Keratinocyte (primary cell): ENCODE measurements at regions not wholly inside any gene's neighbourhood (a gene's known extent, or its start where the extent isn't known, plus 50 kb on each side); places are given as distances from the start of the nearest gene placed in this dataset.

ENCODE experiments used
- DNase-seq: peaks from one replicate; pipeline ENCODE4 v3.0.0-alpha.2; 2011; ENCODE audit warnings: low read depth, missing footprints, low spot score
- FAIRE-seq: peaks from 2 replicates; lab custom pipeline; 2011; peaks lifted over from hg19 to GRCh38; lab: Jason Lieb, UNC
- H2AFZ ChIP-seq: 2 replicates; pipeline ENCODE4 v1.6.0; 2012; ENCODE audit warnings: low read length, control low read depth, inconsistent platforms; ENCODE audit not compliant: control insufficient read depth
- H3K27ac ChIP-seq: 2 replicates; pipeline ENCODE4 v1.5.1; 2011; ENCODE audit warnings: low read length; ENCODE audit not compliant: control insufficient read depth, insufficient read depth
- H3K27me3 ChIP-seq: 3 replicates; pipeline ENCODE4 v1.6.0; 2011; ENCODE audit warnings: low read length; ENCODE audit not compliant: control insufficient read depth, insufficient read depth; ENCODE audit errors: extremely low read depth
- H3K36me3 ChIP-seq, 2 experiments: 2 replicates in 1 of 2; 3 replicates in 1 of 2; pipeline ENCODE4 v1.5.1; 2011; ENCODE audit warnings: low read length in 2 of 2, mild to moderate bottlenecking in 1 of 2; ENCODE audit not compliant: control insufficient read depth in 2 of 2, insufficient read depth in 2 of 2; ENCODE audit errors: extremely low read depth in 1 of 2
- H3K4me1 ChIP-seq: 3 replicates; pipeline ENCODE4 v1.5.1; 2011; ENCODE audit warnings: low read length; ENCODE audit not compliant: control insufficient read depth, insufficient read depth; ENCODE audit errors: extremely low read depth
- H3K4me2 ChIP-seq: 3 replicates; pipeline ENCODE4 v1.6.0; 2011; ENCODE audit warnings: low read depth, low read length; ENCODE audit not compliant: control insufficient read depth, insufficient read depth; ENCODE audit errors: extremely low read depth
- H3K4me3 ChIP-seq, 3 experiments: fragments of 200-600 bp in 1 of 3; sonication (generic) in 1 of 3; 2 replicates in 2 of 3; 3 replicates in 1 of 3; pipeline ENCODE4 v1.5.1; 2011 to 2016; ENCODE audit warnings: low read length in 3 of 3, mild to moderate bottlenecking in 3 of 3, control low read depth in 2 of 3, inconsistent platforms in 1 of 3, low read depth in 1 of 3, mixed read lengths in 1 of 3, mixed run types in 1 of 3, moderate library complexity in 1 of 3; ENCODE audit not compliant: control insufficient read depth in 2 of 3, insufficient read depth in 2 of 3; ENCODE audit errors: extremely low read depth in 1 of 3
- H3K79me2 ChIP-seq: 2 replicates; pipeline ENCODE4 v1.6.0; 2012; ENCODE audit warnings: low read length; ENCODE audit not compliant: control insufficient read depth, insufficient read depth
- H3K9ac ChIP-seq: 3 replicates; pipeline ENCODE4 v1.6.0; 2011; ENCODE audit warnings: low read length; ENCODE audit not compliant: control insufficient read depth, insufficient read depth; ENCODE audit errors: extremely low read depth
- H3K9me1 ChIP-seq: 3 replicates; pipeline ENCODE4 v1.6.0; 2011; ENCODE audit warnings: low read length; ENCODE audit not compliant: control insufficient read depth, insufficient read depth; ENCODE audit errors: extremely low read depth
- H3K9me3 ChIP-seq: 2 replicates; pipeline ENCODE4 v1.5.1; 2012; ENCODE audit warnings: low read depth, low read length; ENCODE audit not compliant: control insufficient read depth
- H4K20me1 ChIP-seq: 3 replicates; pipeline ENCODE4 v1.6.0; 2011; ENCODE audit warnings: low read length; ENCODE audit not compliant: control insufficient read depth, insufficient read depth; ENCODE audit errors: extremely low read depth
- EZH2 ChIP-seq: IDR thresholded peaks from one replicate; pipeline ENCODE4 v1.6.1; 2012; ENCODE audit warnings: inconsistent platforms, mild to moderate bottlenecking, low read length, moderate library complexity
- dilution Hi-C: fragments of 300-500 bp; cut with MboI; formaldehyde crosslinking; loops from one replicate; pipeline ENCODE4 v1.7.0; 2020; ENCODE audit warnings: low sequenced_read_pairs; ENCODE audit not compliant: extremely low pct_ligation_motif_present
- TF ChIP-seq, protein P1 (sequence below), 3 experiments: IDR thresholded peaks in 1 of 3; conservative IDR thresholded peaks in 1 of 3; optimal IDR thresholded peaks in 1 of 3; 2 replicates in 2 of 3; 3 replicates in 1 of 3; pipeline versions ENCODE3 to v1.5.1; 2011; ENCODE audit warnings: low read length in 3 of 3, mild to moderate bottlenecking in 3 of 3, moderate library complexity in 2 of 3, control low read depth in 1 of 3, inconsistent platforms in 1 of 3; ENCODE audit not compliant: insufficient read depth in 2 of 3; ENCODE audit errors: extremely low read depth in 1 of 3

DNA sequence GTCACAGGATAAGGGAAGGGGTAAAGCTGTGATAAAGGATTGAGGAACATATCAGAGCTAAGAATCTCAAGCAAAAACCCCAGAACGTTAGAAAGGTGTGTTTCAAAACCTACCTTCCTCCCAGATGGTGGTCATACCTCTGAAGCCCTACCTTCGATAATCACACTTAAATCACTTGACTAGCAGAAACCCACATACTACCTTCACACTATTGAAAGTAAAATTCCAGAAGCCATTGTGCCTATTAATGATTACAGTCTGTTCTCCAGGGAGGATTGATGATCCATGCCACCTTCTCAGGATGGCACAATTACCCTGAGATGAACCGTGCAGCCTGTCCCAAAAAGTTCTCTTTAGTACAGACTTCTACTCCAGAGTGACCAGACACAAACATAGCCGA is 72.3 kb upstream of the SOX4 start:
- DNase-seq, result no peak
- no peak for TF ChIP-seq EZH2
- TF ChIP-seq, protein P1, sequence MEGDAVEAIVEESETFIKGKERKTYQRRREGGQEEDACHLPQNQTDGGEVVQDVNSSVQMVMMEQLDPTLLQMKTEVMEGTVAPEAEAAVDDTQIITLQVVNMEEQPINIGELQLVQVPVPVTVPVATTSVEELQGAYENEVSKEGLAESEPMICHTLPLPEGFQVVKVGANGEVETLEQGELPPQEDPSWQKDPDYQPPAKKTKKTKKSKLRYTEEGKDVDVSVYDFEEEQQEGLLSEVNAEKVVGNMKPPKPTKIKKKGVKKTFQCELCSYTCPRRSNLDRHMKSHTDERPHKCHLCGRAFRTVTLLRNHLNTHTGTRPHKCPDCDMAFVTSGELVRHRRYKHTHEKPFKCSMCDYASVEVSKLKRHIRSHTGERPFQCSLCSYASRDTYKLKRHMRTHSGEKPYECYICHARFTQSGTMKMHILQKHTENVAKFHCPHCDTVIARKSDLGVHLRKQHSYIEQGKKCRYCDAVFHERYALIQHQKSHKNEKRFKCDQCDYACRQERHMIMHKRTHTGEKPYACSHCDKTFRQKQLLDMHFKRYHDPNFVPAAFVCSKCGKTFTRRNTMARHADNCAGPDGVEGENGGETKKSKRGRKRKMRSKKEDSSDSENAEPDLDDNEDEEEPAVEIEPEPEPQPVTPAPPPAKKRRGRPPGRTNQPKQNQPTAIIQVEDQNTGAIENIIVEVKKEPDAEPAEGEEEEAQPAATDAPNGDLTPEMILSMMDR (optimal IDR thresholded peaks at IDR 0.05 in 1 of 3, IDR thresholded peaks at IDR 0.05 in 1 of 3, conservative IDR thresholded peaks at IDR 0.05 in 1 of 3; ENCODE audit: extremely low read depth in 1 of 3, insufficient read depth in 2 of 3, low read length in 3 of 3), result no peak
- Histone ChIP-seq H3K27me3 (no peaks in the 10 kb centered on the region), H3K9me1 (no peaks in the 10 kb centered on the region), H4K20me1 (no peaks in the 10 kb centered on the region), H3K4me1 (no peaks in the 10 kb centered on the region), H3K4me2 (no peak overlapping the region), H3K9ac (no peak overlapping the region), H3K4me3 (no peak overlapping the region), H2AFZ (no peak overlapping the region), H3K36me3 (no peaks in the 10 kb centered on the region), H3K79me2 (no peaks in the 10 kb centered on the region), H3K9me3 (no peaks in the 10 kb centered on the region), H3K27ac (no peak overlapping the region)
- dilution Hi-C loops, result no loop called here
- FAIRE-seq, result no peak

GRCh38 chr6:21522143-21522747 is 71.3 kb upstream of the SOX4 start:
- Histone ChIP-seq H3K9ac (no peak overlapping the region), H4K20me1 (no peaks in the 10 kb centered on the region), H2AFZ (no peak overlapping the region), H3K4me2 (no peak overlapping the region), H3K27ac (no peak overlapping the region), H3K9me1 (no peaks in the 10 kb centered on the region), H3K27me3 (no peaks in the 10 kb centered on the region), H3K4me3 (no peak overlapping the region), H3K79me2 (no peaks in the 10 kb centered on the region), H3K4me1 (no peaks in the 10 kb centered on the region), H3K9me3 (no peaks in the 10 kb centered on the region), H3K36me3 (no peaks in the 10 kb centered on the region)
- dilution Hi-C loops, result no loop called here
- TF ChIP-seq, protein P1 (optimal IDR thresholded peaks at IDR 0.05 in 1 of 3, IDR thresholded peaks at IDR 0.05 in 1 of 3, conservative IDR thresholded peaks at IDR 0.05 in 1 of 3; ENCODE audit: extremely low read depth in 1 of 3, insufficient read depth in 2 of 3, low read length in 3 of 3), result no peak
- no peak for TF ChIP-seq EZH2
- FAIRE-seq, result no peak
- DNase-seq, result no peak
